NCI-H187 (cell line): ENCODE measurements at regions not wholly inside any gene's neighbourhood (a gene's known extent, or its start where the extent isn't known, plus 50 kb on each side); places are given as distances from the start of the nearest gene placed in this dataset.

Experiments used
- DNase-seq, 2 experiments: peaks; one replicate each; lab custom pipeline; 2025; lab: John Stamatoyannopoulos, UW

DNA sequence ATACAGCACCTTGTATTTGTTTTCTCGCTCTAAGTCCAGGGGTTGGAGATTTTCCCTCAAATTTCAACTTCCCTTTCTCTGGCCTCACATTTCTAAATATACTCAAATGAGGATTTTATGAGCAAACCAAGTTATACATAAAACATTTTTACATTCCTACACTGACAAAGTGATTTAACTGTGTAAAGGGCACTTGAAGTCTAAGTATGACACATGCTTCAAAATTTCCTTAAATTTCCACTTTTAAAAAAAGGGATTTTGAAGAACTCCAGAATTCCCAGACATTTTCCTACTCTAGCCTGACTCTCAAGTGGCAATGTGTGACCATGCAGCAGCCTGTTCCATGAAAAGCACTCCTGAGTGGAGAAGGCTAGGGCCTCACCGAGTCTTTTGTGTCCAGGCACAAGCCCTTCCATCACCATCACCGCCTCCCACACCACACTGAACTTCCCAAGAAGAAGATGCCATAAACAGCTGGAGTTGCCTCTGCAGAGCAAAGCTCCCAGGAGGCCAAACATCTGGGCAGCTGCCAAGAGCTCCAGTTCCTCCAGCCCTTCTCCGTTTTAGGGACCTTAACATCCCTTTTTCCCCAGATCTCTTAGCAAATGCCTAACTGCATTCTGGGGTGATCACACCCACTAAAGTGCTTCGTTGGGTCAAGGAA lies 68.9 kb downstream of the NCR2 start:
- DNase-seq: no peak

DNA sequence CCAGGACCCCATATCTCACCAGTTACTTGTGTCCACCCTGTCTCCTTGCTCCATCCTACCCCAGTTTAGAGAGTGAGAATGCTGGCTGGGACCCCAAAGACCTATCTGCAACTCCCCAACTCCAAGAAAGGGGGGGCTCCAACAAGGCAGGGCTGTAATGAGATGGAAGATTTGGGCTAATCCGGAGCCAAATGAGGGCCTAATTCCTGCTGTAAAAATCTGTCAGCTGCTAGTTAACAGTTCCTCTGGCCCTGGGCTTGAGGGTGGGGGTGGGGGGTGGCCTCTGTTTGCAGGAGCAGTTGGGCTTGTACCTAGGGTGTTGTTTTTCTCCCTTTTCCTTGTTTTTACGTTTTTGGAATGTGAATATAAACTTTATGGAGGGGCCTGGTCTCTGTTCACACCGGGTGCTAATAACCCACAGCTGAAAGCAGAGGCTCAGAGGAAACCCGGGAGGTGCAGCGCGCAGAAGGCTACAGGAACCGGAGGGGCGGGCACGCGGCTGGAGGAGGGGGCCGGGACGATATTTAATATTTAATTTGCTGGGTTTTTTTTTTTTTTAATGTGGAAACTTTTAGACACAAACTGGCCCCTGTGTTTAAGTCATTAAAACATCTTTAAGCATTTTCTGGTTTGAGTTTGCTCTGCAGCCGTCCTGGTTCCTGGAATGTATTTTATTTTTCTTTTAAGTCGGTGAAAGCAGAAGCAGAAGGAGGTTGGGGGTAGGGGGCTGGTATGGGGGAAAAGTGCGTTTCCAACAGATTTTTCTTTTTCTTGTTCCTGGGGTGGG lies 70.7 kb downstream of the NCR2 start:
- DNase-seq: no peak

DNA sequence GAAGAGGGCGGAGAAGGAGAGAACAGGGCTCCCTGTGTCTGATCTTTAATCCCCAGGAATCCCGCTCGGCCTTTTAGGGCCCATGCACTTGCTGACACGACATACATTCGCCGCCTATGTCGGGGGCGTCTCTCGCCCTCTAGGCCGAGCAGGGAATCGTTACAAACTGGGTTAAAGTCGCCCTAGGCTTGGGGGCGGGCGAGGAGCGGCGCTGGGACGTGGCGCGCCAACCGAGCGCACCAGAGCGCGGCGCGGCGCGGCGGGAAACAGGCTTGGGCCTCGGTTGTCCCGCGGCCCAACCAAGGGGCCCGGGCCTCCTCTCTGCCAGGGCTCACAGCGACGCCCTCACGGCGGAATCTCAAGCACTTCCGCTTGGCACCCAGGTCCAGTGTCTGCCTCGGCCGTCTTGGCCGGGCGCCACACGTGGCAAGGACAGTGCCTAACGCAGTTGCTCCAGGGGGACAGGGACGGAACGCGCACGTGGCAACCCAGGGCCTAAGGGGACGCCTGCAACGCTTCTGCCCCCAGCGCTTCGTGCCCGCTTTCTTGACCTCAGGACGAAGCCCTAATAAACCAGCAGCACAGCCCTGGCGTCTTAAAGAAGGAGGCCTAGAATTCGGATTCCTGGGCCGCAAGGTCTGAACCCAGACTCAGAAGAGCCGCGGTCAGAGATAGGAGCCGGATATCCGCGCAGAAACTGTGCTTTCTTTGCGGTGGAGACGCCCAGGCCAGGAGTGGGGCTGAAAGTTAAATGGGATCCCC lies 71.5 kb downstream of the NCR2 start:
- DNase-seq: no peak

DNA sequence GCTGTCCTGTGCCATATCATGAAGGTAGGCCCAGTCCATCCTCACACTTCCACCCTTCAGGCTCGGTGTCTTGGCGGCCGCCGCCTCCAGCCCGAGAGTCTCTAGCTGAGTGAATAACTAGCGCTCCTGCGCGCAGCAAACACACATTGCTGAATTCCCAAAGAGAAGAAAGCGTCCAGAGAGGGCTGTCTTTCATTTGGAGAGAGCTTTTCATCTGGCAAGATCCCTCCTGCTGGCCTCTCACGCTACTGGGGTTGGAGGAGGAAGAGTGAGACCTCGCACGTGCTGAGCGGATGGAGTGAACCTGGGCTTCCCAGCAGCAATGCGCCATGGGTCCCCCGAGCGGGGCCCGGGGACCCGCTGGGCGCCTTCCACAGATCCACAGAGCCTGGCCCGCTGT lies 73.2 kb downstream of the NCR2 start:
- no peak for DNase-seq

DNA sequence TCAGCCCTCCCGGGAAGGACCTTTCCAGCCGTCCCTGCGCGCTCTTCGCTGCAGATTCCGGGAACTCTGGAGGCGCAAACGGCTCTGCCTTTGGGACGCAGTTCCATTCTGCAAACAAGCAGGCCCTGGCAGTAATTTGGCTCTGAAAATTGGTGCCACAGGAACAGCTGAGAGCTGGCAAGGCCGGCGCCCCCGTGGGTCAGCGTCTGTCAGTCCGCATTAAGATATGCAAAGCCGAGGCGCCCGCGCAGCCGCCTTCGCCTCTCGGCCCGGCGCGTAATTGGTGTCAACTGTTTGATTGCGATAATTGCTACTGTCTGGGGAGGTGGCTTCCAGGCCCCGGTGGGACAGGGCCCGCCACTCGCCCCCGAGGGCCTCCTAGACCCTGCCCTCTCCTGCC lies 73.6 kb downstream of the NCR2 start:
- DNase-seq: no peak

DNA sequence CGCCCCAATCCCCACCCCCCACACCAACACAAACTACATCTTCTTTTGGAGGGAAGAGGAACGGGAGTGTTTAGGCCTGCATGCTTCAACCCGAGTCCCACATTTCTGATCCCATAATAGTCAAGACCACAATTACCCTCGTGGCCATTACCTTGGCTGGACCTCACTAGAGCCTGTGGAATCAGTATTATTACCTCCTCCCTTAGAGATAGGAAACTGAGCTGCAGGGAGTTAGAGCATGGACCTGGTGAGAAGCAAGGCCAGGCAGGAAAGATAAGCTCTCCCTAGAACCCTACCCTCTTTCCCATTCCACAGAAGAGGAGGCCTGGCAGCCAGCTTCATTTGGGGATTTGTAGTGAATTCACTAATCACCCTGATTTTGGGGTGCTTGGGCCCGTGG lies 74.1 kb downstream of the NCR2 start:
- no peak for DNase-seq

DNA sequence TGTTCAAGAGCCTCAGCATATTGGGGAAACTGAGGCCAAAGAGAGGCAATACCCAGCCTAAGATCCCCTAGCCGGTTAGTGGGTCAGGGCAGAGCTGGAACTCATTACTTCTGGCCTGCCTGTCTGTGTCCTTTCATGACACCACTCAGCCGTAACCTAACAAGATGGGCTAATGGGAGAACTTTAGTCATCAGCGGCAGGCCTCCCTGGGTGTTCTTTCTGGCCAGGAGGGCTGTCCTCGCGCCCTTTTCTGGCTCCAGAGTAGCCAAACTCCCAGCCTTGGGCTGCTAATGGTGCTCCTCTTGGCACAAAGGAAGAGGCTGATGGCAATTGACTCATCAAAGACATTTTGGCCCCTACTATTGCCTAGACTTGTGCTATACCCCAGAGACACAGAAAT lies 76.6 kb downstream of the NCR2 start:
- DNase-seq: no peak

DNA sequence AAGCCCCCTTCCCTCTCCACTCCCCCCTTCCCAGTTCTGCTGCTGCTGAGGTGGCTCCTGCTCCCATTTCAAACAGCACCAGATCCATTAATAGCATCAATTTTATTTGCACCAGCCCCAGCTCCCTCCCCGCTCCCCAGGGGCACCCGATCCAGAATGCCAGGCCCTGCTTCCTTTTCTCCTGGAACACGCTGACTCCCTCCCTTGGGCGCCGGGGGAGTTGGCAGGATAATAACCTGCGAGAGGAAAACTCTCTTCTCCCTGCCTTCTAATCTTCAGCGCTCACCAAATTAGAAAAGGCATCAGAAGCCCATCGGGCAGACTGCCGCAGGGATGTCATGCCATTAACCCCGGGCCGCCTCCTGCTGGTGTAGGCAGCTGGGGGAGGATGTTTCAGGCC lies 77.8 kb downstream of the NCR2 start:
- no peak for DNase-seq

DNA sequence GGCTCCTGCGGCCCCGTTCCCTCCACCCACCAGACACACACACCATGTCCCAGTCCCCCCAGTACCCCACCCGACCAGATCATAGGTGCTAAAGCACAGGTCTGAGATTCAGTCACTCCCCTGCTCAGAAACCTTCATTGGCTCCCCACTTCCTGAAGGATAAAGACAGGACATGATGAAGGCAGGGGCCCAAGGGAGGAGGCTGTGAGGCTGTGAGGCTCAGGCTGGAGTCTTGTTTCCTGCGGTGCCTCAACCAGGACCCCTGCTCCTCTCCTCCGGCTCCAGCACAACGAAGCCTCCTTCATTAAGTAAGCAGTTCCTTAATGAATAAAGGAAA lies 81.1 kb downstream of the NCR2 start:
- DNase-seq: no peak

DNA sequence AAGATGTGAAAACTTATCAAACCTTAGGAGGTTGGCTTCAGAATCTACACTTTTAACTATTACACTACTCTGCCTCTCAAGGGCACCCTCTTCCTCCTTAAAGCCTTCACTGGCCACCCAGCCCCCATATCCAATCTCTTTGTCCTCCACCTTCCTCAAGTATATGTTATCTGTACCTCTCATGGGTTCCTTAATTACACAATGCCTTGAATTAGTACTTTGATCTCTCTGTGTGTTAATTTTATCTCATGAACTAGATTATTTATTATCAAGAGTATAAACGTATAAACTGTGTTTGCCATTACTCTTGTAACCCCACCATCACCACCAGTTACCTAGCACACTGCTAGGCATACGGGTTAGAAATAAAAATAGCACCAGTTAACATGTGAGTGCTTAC lies 83.3 kb downstream of the NCR2 start:
- no peak for DNase-seq

DNA sequence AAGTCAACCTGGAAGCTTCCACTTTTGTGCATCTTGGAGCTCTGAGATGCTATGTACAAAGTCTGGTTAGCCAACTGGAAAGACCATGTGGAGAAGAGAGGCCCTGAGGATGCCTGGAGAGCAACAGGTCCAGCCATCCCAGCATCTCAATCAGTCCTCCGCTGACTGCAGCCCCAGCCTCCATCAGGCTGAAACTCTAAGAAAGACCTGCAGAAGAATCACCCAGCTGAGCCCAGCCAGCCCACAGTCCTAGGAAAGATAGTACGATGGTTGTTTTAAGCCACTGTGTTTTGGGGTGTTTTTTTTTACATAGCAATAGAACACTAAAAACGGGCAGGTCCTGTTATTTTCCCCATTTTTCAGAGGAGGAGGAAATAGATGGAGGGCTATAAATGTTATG lies 84.0 kb downstream of the NCR2 start:
- DNase-seq: no peak

DNA sequence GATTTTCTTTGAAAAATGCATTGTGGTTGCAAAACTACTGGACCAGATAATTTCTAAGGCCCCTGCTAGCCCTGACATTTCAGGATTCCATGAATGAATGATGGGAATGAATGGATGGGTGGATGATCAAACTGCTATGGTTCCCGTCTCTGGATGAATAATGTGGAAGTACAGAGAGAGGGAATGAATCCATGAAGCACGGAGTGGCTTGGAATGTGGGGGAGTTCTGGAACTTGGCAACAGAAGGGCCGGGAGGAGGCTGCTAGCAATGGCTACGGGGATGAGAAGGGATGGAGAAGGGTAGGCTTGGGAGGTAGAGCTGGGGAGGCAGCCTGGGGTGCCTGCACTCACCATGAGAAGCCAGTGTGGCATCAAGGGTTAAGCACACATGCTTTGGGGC lies 84.8 kb downstream of the NCR2 start:
- no peak for DNase-seq

DNA sequence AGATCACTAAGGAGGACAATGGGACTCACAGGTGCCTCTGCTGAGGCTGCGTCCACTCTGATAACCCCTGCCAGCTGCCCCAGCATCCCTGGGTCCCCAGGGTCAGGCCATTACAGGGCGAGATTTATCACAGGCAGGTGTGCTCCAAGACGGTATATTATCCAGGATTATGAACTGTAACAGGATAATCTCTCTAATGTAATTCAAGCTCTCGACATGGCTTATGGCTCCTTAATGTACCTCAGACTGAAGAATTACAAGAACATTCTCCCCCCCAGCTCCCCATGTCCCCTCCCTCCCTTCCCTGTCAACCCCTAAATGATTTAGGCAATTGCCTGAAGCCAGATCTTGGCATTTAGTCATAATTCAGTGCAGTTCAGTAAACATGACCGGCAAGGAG lies 86.8 kb downstream of the NCR2 start:
- DNase-seq: no peak

DNA sequence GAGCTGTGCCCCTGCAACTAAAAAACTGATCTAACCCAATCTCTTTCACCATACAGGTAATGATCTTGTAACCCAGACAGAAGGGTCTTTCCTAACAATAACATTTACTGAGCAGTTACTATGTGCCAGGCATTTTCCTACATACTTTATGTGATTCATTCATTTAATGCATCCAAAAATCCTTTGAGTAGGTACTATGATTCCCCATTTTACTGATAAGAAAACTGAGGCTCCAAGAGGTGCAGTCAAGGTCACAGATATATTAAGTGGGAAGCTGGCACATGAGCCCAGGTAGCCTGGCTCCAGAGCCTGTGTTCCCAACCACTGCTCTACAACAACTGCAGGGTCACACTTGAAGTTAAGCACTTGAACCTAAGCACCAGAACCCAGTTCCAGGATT lies 87.6 kb downstream of the NCR2 start:
- DNase-seq: no peak

DNA sequence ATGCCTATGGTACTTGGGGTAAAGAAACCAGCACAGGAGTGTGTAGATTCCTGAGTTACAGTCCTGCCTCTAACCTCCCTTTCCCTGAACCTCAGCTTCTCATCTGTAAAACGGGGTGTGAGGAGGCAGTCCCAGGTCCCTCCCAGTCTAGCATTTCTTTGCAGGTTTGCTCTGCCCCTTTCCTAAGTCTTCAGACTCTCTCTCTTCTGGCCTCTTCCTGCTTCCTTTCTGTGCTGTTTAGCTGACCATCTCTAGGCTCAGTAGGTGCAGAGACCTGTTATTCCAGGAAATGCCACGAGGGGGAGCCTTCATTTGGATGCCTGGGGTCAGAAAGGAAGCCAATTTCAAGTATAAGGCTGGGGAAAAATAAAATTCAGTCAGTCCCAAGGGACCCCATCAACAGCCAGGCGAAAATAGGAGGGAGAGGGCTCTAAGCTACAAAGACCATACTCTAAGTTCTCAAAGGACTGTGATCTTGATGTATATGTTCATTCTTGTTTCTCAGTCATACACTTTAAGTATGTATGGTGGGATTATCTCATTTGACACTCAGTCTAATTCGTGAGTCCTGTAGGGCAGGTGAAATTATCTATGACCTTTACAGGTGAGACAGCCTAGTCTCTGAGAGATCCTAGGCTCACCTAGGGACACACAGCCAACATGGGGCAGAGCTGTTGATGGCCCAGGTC lies 89.1 kb downstream of the NCR2 start:
- DNase-seq: peak; percentile 61 to 72

DNA sequence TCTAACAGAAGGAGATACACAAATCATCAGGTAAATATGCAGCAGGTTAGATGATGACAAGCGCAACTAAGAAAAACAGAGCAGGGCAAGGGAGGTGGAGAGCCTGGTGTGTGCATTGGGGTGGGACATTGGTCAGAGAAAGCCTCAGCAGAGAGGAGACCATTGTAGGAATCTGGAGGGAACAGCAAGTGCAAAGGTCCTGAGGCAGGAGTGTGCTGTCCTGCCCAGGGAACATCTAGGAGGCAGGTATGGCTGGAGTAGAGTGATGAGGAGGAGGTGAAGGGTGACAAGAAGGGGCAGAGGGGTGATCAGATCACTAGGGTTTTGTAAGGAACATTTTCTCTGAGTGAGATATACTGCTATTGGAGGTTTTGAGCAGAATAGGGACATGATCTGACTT lies 90.1 kb downstream of the NCR2 start:
- no peak for DNase-seq

DNA sequence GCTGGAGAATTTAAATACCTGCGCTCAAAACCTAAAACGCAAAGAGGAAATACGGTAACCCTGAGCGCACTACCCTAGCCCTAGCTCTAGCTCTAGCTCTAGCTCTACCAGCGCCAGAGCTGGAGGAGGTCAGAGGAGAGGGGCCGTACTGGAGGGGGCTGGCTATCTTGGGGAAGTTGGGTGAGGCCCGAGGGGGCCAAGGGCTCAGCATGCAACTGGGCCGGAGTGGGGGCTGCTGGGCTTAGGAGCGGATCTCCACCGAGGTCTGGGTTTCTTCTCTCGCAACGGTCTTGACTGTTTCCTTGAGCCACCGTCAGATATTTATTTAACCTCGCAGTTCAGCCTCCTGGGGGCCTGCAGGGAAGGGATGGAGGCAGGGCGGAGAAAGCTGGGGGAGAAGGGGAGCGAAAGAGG lies 91.0 kb downstream of the NCR2 start:
- no peak for DNase-seq

DNA sequence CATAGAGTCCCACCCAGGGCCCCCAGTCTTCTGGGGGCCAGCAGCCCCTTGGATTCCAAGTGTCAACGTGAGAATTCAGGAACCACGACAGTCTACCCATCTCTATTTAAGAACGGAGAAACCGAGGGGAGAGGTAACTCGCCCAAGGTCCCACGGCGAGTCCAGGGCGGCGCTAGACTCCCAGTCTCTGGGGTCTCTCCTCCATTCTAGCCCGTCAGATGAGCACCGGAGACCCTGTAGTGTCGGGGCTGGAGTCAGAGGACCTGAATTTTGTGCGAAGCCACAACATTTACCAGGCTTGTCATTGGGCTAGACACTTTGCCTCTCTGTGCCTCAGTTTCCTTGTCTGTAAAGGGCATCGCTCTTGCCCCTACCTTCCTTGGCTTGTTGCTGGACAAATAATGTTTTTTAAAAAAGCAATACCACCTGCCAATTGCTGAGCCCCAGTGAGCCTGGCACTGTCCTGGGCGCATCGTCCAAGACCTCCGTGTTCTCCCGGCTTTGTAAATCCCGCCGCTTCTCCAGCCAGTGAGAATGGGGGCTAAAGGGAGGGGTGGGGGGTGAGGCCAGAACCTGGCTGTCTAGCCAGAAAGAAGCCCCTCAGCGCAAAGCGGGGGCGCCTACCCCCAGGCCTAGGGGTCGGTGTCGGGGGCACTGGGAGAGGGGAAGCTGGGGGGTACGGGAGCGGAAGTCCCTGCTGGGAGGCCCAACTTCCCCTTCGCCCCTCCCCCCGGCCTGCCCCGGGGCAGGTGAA lies 91.7 kb downstream of the NCR2 start:
- DNase-seq: no peak

DNA sequence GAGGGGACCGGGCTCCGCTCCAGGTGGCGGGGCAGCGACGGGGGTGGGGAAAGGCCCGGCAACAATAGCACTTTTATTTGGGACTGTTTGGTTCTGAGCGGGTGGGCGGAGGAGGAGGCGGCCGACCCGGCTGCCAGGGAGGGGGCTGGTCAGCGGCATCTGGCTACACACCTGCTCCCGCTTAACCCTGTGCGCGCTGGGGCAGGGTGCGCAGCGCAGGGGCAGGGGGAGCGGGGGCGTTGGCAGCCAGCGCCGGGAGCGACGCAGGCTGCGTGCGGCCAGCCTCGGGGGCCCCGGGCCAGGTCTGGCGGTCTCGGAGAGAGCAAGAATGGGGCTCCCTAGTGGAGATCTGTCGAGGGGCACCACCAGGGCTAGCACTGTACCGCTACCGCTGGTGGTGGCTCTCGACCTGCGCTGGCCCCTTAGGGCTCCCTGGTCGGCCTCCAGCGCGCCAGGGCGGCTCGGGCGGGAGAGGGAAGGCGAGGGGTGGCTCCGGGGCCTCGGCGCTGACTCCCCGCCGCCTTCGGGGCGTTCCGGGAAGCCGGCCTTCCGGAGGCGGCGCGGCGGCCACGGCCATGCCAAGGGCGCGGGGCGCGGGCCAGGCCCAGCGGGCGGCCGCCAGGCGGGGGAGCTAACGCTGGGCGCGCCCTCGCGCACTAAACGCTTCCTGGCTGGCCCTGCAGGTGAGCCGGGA lies 92.4 kb downstream of the NCR2 start:
- no peak for DNase-seq

DNA sequence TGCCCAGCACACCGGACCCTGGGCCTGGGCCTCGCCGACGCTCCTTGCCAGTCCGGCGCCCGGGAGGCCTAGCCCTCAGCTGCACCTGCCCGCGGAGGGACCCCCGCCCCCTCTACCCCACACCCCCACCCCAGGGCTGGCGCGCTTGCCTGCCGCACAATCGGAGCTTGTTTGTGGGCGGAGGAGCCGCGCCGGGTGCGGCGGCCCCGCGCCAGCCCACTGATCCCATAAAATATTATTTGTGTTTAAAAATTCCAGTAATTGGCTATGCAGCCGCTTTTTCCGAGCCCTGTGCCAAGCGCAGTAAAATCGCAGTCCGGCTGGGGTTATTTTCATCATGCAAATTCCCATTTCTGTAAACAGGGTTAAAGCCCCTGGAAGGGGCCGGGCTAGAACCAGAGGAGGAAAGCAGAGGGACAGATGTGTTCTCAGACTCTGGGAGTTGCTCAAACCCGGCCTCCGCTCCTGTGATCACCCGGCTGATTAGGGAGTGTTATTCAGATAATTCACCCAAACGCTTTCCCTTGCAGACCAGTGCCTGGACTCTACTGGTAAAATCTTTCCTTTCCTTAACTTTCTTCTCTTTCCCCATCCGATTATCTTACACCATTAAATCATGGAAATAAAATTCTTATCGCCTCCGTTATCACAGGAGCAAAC lies 93.1 kb downstream of the NCR2 start:
- no peak for DNase-seq

DNA sequence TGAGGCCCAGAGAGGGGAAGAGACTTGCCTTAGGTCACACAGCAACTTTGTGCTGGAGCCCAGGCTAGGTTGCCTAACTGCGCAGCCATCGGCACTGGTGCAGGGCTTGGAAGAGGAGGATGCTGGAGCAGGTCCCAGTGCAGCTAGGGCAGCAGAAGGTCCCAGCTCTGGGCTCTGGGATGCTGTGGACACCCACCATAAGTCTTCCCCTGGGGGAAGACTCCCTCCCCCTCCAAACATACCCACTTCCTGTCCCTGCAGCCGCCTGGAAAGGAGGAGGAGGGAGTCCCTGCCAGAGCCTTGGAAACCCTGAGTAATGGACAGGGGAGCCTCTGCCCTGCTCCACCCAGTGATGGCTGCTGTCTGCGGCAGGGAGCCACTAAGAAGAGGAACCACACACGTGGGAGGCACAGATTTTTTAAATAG lies 93.6 kb downstream of the NCR2 start:
- no peak for DNase-seq
